ENCODE measurements at regions not wholly inside any gene's neighbourhood (a gene's known extent, or its start where the extent isn't known, plus 50 kb on each side); places are given as distances from the start of the nearest gene placed in this dataset.

GRCh38 chr18:68104036-68104435 lies 587.5 kb upstream of the DSEL start:
- TF ChIP-seq CTCF (IDR thresholded peaks at IDR 0.05) (no peak), POLR2A (IDR thresholded peaks at IDR 0.05) (no peak)
